ENCODE measurements at regions not wholly inside any gene's neighbourhood (a gene's known extent, or its start where the extent isn't known, plus 50 kb on each side); places are given as distances from the start of the nearest gene placed in this dataset.
A peak's percentile ranks its signal among the peaks of the same experiment; 100 is the strongest.

GRCh38 chr1:108077991-108078390 lies 113.0 kb upstream of the VAV3 start:
- Histone ChIP-seq H3K36me3 (ENCODE audit: control insufficient read depth in 2 of 2, extremely low read depth in 1 of 2, insufficient read depth in 2 of 2, low read length in 2 of 2) (no peaks in the 10 kb centered on the region), H3K4me3 (ENCODE audit: control insufficient read depth in 2 of 3, extremely low read depth in 1 of 3, insufficient read depth in 2 of 3, low read depth in 1 of 3, low read length in 3 of 3) (no peak overlapping the region), H3K9ac (ENCODE audit: control insufficient read depth, extremely low read depth, insufficient read depth, low read length) (no peak overlapping the region), H2AFZ (ENCODE audit: control insufficient read depth, low read length) (no peak overlapping the region), H4K20me1 (ENCODE audit: control insufficient read depth, extremely low read depth, insufficient read depth, low read length) (no peaks in the 10 kb centered on the region), H3K79me2 (ENCODE audit: control insufficient read depth, insufficient read depth, low read length) (no peaks in the 10 kb centered on the region), H3K9me1 (ENCODE audit: control insufficient read depth, extremely low read depth, insufficient read depth, low read length) (no peaks in the 10 kb centered on the region), H3K4me2 (ENCODE audit: control insufficient read depth, extremely low read depth, insufficient read depth, low read depth, low read length) (no peak overlapping the region), H3K9me3 (ENCODE audit: control insufficient read depth, low read depth, low read length) (no peaks in the 10 kb centered on the region), H3K4me1 (ENCODE audit: control insufficient read depth, extremely low read depth, insufficient read depth, low read length) (peaks cover 3% of the 10 kb centered on the region), H3K27ac (ENCODE audit: control insufficient read depth, insufficient read depth, low read length) (no peak overlapping the region), H3K27me3 (ENCODE audit: control insufficient read depth, extremely low read depth, insufficient read depth, low read length) (no peaks in the 10 kb centered on the region)
- FAIRE-seq (peak; percentile 32), DNase-seq (ENCODE audit: low read depth, low spot score) (no peak)
- dilution Hi-C loops (cut with MboI; ENCODE audit: extremely low pct_ligation_motif_present, low sequenced_read_pairs), result no loop called here
- no peak for TF ChIP-seq EZH2 (IDR thresholded peaks at IDR 0.05; ENCODE audit: low read length)
- TF ChIP-seq, protein P1, sequence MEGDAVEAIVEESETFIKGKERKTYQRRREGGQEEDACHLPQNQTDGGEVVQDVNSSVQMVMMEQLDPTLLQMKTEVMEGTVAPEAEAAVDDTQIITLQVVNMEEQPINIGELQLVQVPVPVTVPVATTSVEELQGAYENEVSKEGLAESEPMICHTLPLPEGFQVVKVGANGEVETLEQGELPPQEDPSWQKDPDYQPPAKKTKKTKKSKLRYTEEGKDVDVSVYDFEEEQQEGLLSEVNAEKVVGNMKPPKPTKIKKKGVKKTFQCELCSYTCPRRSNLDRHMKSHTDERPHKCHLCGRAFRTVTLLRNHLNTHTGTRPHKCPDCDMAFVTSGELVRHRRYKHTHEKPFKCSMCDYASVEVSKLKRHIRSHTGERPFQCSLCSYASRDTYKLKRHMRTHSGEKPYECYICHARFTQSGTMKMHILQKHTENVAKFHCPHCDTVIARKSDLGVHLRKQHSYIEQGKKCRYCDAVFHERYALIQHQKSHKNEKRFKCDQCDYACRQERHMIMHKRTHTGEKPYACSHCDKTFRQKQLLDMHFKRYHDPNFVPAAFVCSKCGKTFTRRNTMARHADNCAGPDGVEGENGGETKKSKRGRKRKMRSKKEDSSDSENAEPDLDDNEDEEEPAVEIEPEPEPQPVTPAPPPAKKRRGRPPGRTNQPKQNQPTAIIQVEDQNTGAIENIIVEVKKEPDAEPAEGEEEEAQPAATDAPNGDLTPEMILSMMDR (optimal IDR thresholded peaks at IDR 0.05 in 1 of 3, IDR thresholded peaks at IDR 0.05 in 1 of 3, conservative IDR thresholded peaks at IDR 0.05 in 1 of 3; ENCODE audit: extremely low read depth in 1 of 3, insufficient read depth in 2 of 3, low read length in 3 of 3), result no peak

GRCh38 chr1:108075055-108075454 lies 110.1 kb upstream of the VAV3 start:
- H2AFZ ChIP-seq (ENCODE audit: control insufficient read depth, low read length), result no peak overlapping the region
- H3K36me3 ChIP-seq (ENCODE audit: control insufficient read depth in 2 of 2, extremely low read depth in 1 of 2, insufficient read depth in 2 of 2, low read length in 2 of 2), result no peaks in the 10 kb centered on the region
- no peaks in the 10 kb centered on the region for H3K27me3 ChIP-seq (ENCODE audit: control insufficient read depth, extremely low read depth, insufficient read depth, low read length)
- H3K9me3 ChIP-seq (ENCODE audit: control insufficient read depth, low read depth, low read length), result no peaks in the 10 kb centered on the region
- H3K9me1 ChIP-seq (ENCODE audit: control insufficient read depth, extremely low read depth, insufficient read depth, low read length), result no peaks in the 10 kb centered on the region
- TF ChIP-seq, protein P1 (optimal IDR thresholded peaks at IDR 0.05 in 1 of 3, IDR thresholded peaks at IDR 0.05 in 1 of 3, conservative IDR thresholded peaks at IDR 0.05 in 1 of 3; ENCODE audit: extremely low read depth in 1 of 3, insufficient read depth in 2 of 3, low read length in 3 of 3), result no peak
- no peak for TF ChIP-seq EZH2 (IDR thresholded peaks at IDR 0.05; ENCODE audit: low read length)
- H3K79me2 ChIP-seq (ENCODE audit: control insufficient read depth, insufficient read depth, low read length), result no peaks in the 10 kb centered on the region
- dilution Hi-C loops (cut with MboI; ENCODE audit: extremely low pct_ligation_motif_present, low sequenced_read_pairs), result no loop called here
- no peak overlapping the region for H3K27ac ChIP-seq (ENCODE audit: control insufficient read depth, insufficient read depth, low read length)
- no peaks in the 10 kb centered on the region for H4K20me1 ChIP-seq (ENCODE audit: control insufficient read depth, extremely low read depth, insufficient read depth, low read length)
- peaks cover 19% of the 10 kb centered on the region for H3K4me1 ChIP-seq (ENCODE audit: control insufficient read depth, extremely low read depth, insufficient read depth, low read length)
- no peak overlapping the region for H3K4me3 ChIP-seq (ENCODE audit: control insufficient read depth in 2 of 3, extremely low read depth in 1 of 3, insufficient read depth in 2 of 3, low read depth in 1 of 3, low read length in 3 of 3)
- no peak overlapping the region for H3K9ac ChIP-seq (ENCODE audit: control insufficient read depth, extremely low read depth, insufficient read depth, low read length)
- DNase-seq (ENCODE audit: low read depth, low spot score), result no peak
- FAIRE-seq, result no peak
- no peak overlapping the region for H3K4me2 ChIP-seq (ENCODE audit: control insufficient read depth, extremely low read depth, insufficient read depth, low read depth, low read length)

Measured in keratinocyte (primary cell).